ENCODE measurements at regions not wholly inside any gene's neighbourhood (a gene's known extent, or its start where the extent isn't known, plus 50 kb on each side); places are given as distances from the start of the nearest gene placed in this dataset.
"Not testable (repeated sequence)": the region's sequence is repeated elsewhere in the genome, so short reads cannot be mapped to it uniquely, and the experiment has no call there.

DNA sequence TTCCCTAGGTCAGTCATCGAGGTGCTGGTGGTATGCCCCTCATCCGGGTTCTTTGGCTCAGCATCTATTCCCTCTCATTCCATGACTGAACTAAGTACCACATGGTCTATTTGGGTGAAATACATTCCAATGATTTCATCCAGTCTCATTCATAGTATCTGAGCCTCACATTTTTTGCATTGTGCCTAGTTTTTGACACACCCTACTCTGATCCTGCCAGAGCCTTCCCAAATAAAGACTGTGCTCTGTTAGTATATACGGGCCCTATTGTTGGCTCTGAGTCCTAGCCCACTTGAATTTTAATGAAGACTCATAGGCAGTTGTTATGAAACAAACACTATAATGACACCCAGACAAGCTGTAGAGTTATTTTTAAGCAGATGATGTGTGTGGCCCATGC, 740.7 kb downstream of the CETN3 start:
- TF ChIP-seq, protein P1, sequence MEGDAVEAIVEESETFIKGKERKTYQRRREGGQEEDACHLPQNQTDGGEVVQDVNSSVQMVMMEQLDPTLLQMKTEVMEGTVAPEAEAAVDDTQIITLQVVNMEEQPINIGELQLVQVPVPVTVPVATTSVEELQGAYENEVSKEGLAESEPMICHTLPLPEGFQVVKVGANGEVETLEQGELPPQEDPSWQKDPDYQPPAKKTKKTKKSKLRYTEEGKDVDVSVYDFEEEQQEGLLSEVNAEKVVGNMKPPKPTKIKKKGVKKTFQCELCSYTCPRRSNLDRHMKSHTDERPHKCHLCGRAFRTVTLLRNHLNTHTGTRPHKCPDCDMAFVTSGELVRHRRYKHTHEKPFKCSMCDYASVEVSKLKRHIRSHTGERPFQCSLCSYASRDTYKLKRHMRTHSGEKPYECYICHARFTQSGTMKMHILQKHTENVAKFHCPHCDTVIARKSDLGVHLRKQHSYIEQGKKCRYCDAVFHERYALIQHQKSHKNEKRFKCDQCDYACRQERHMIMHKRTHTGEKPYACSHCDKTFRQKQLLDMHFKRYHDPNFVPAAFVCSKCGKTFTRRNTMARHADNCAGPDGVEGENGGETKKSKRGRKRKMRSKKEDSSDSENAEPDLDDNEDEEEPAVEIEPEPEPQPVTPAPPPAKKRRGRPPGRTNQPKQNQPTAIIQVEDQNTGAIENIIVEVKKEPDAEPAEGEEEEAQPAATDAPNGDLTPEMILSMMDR (IDR thresholded peaks at IDR 0.05; ENCODE audit: low read length, missing control alignments): no peak
- no peak overlapping the region for H3K4me3 ChIP-seq (replicated peaks; ENCODE audit: low read depth, low read length)
- DNase-seq (ENCODE audit: low read depth): no peak

DNA sequence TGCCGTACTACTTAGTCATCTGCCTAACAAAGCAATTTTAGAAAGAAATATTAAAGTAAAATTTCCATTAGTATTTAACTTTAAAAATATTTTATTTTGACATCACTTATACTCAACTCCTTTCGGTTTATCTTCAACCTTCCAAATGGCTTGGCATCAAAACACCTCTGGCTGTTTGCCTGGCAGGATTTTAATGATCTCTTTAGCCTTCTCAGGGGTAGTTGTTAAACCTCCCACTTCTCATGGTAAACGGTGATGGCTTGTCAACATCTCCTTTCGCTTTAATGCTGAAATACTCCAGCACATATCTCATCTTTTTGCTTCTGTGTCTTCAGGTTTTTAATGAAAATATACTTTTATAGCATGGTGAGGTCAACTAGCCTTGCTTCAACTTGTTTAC, 747.1 kb downstream of the CETN3 start:
- no peak for DNase-seq (ENCODE audit: low read depth)

DNA sequence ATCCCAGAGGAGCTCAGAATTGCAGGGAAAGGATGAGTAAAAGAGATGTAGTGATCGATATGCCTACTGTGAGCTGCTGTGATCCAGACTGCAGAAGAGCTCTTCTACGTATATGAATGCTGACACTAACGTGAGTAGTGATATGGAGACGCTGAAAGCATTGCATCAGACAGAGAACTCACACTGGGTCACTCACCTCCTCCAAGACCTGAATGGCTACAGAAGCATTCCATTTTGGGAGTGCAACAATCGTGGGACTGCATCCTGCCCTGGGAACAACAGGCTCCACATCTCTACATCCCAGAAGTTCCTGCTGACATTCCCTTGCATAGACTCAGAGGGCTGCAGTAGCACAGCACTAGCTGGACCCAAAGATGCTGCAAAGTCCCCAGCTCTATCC, 755.9 kb upstream of the MEF2C start:
- TF ChIP-seq, protein P1 (IDR thresholded peaks at IDR 0.05; ENCODE audit: low read length, missing control alignments): no peak
- DNase-seq (ENCODE audit: low read depth): no peak

More for the DNA sequence above, 747.1 kb downstream of the CETN3 start:
- H3K4me3 ChIP-seq (replicated peaks; ENCODE audit: low read depth, low read length): no peak overlapping the region
- TF ChIP-seq, protein P1 (IDR thresholded peaks at IDR 0.05; ENCODE audit: low read length, missing control alignments): no peak

DNA sequence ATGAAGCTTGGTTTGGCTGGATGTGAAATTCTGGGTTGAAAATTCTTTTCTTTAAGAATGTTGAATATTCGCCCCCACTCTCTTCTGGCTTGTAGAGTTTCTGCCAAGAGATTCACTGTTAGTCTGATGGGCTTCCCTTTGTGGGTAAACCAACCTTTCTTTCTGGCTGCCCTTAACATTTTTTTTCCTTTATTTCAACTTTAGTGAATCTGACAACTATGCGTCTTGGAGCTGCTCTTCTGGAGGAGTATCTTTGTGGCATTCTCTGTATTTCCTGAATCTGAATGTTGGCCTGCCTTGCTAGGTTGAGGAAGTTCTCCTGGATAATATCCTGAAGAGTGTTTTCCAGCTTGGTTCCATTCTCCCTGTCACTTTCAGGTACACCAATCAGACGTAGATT, 751.2 kb upstream of the MEF2C start:
- DNase-seq (ENCODE audit: low read depth); H3K4me3 ChIP-seq (replicated peaks; ENCODE audit: low read depth, low read length): not testable (repeated sequence)

More for the DNA sequence above, 755.9 kb upstream of the MEF2C start:
- H3K4me3 ChIP-seq (replicated peaks; ENCODE audit: low read depth, low read length): no peak overlapping the region

DNA sequence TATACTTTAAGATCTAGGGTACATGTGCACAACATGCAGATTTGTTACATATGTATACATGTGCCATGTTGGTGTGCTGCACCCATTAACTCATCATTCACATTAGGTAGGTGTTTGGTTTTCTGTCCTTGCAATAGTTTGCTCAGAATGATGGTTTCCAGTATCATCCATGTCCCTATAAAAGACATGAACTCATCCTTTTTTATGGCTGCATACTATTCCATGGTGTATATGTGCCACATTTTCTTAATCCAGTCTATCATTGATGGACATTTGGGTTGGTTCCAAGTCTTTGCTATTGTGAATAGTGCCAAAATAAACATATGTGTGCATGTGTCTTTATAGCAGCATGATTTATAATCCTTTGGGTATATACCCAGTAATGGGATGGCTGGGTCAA, 747.1 kb upstream of the MEF2C start:
- DNase-seq (ENCODE audit: low read depth); H3K4me3 ChIP-seq (replicated peaks; ENCODE audit: low read depth, low read length): not testable (repeated sequence)

DNA sequence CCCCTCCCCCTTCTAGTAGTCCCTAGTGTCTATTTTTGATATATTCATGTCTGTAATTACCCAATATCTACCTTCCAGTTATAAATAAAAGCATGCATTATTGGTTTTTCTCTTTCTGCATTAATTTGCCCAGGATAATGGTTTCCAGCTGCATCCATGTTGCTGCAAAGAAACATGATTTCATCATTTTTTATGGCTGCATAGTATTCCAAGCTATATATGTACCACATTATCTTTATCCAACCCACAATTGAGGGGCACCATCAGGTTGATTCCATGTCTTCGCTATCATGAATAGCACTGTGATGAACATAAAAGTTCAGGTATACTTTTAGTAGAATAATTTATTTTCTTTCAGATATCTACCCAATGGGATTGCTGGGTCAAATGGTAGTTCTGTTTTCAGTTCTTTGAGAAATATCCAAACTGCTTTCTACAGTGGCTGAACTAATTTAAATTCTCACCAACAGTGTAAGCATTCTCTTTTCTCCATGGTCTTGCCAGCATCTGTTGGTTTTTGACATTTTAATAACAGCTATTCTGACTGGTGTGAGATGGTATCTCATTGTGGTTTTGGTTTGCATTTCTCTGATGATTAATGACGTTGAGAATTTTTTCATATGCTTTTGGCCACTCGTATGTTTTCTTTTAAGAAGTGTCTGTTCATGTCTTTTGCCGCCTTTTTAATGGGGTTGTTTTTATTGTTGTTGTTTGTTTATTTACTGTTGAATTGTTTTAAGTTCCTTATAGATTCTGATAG, 746.1 kb upstream of the MEF2C start:
- TF ChIP-seq, protein P1 (IDR thresholded peaks at IDR 0.05; ENCODE audit: low read length, missing control alignments): no peak
- DNase-seq (ENCODE audit: low read depth): no peak
- no peak overlapping the region for H3K4me3 ChIP-seq (replicated peaks; ENCODE audit: low read depth, low read length)

DNA sequence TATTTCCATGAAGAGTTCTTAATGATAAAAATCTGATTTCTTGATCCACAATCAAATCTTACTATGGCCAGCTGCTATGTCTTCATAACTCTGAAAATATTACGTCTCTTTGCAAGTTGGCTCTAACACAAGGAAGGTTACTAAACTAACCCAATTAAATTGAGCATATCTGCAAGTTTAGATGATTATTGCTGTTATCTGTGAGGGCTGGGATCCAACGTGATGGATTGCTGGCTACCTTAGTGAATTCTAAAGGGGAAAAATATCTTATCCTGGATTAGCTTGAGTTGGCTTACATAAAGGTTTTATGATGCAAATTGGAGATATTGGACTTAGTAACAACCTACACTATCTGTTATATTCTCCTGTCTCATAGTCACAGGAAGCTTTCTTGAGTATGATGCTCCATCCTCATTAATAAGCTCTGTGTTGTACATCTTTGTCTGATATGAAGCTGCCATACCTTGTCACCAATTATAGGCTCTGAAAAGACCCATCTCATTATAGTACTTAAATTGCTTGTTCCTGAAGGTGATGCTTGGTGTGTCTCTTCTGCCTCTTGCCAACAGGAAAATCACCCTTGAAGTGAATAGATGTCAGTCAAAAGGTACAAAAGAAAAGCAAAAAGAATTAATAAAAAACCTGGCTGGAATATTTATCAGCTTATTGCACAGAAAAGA, 733.0 kb upstream of the MEF2C start:
- no peak overlapping the region for H3K4me3 ChIP-seq (replicated peaks; ENCODE audit: low read depth, low read length)
- no peak for DNase-seq (ENCODE audit: low read depth)
- TF ChIP-seq, protein P1 (IDR thresholded peaks at IDR 0.05; ENCODE audit: low read length, missing control alignments): no peak

All from fibroblast of pulmonary artery (primary cell).